Lung (tissue), 11 donors: ENCODE measurements at regions not wholly inside any gene's neighbourhood (a gene's known extent, or its start where the extent isn't known, plus 50 kb on each side); places are given as distances from the start of the nearest gene placed in this dataset.

Experiments used
- ATAC-seq: fragments of 200-7000 bp; cut with Tn5 transposase; one replicate; pipeline ENCODE4 v1.9.1; 2020; ENCODE audit warnings: moderate number of reproducible peaks; ENCODE audit not compliant: insufficient read depth, low FRiP score
- DNase-seq, 3 donors: peaks; one replicate each; pipeline ENCODE4 v3.0.0-alpha.2; 2013 to 2017
- H3K27ac ChIP-seq, 2 donors: one replicate each; pipeline ENCODE4 v1.5.1; 2013; ENCODE audit warnings: mild to moderate bottlenecking in 2 of 2, moderate library complexity in 2 of 2, control low read depth in 1 of 2, inconsistent platforms in 1 of 2, low read depth in 1 of 2, low read length in 1 of 2
- H3K27me3 ChIP-seq, 3 donors: one replicate each; pipeline ENCODE4 v1.5.1; 2013; ENCODE audit warnings: low read length in 2 of 3; ENCODE audit not compliant: control insufficient read depth in 3 of 3, insufficient read depth in 3 of 3
- H3K36me3 ChIP-seq, 4 donors: one replicate each; pipeline ENCODE4 v1.5.1; 2013; ENCODE audit warnings: low read length in 4 of 4, mild to moderate bottlenecking in 1 of 4, moderate library complexity in 1 of 4; ENCODE audit not compliant: control insufficient read depth in 4 of 4, insufficient read depth in 4 of 4
- H3K4me1 ChIP-seq, 5 donors: one replicate each; pipeline ENCODE4 v1.5.1; 2013; ENCODE audit warnings: low read length in 5 of 5, mild to moderate bottlenecking in 2 of 5, moderate library complexity in 1 of 5; ENCODE audit not compliant: control insufficient read depth in 5 of 5, insufficient read depth in 5 of 5
- H3K4me3 ChIP-seq: one replicate; pipeline ENCODE4 v1.5.1; 2013; ENCODE audit warnings: mild to moderate bottlenecking, control low read depth, moderate library complexity
- H3K9ac ChIP-seq, 2 donors: one replicate each; pipeline ENCODE4 v1.5.1; 2013; ENCODE audit warnings: low read length in 2 of 2, control low read depth in 1 of 2; ENCODE audit not compliant: insufficient read depth in 1 of 2
- H3K9me3 ChIP-seq, 4 donors: one replicate each; pipeline ENCODE4 v1.5.1; 2013; ENCODE audit warnings: low read length in 3 of 4, mild to moderate bottlenecking in 1 of 4, moderate library complexity in 1 of 4; ENCODE audit not compliant: control insufficient read depth in 4 of 4, insufficient read depth in 3 of 4
- CTCF ChIP-seq: IDR thresholded peaks from 2 replicates; pipeline ENCODE4 v1.5.1; 2012; ENCODE audit warnings: mild to moderate bottlenecking; ENCODE audit errors: control extremely low read depth, extremely low read depth
- WGBS, 2 donors: extraction: QIAGEN DNeasy Blood & Tissue Kit; methylation state at CpG; one replicate each; pipeline ENCODE4 v1.1.7; 2013; 5-methylcytosine and 5-hydroxymethylcytosine counted together
- donor health status: control.
- donor health status: control.
- donor health status: Bipolar disorder and iron deficiency.
- donor health status: healthy.
- donor health status: DM: yes; HTN: yes; CAD: no.

- Histone ChIP-seq H3K4me1 (no peaks in the 10 kb centered on the region), H3K9ac (no peak overlapping the region), H3K9me3 (peaks cover 0 to 1% (median 0%) of the 10 kb centered on the region in 4 donors), H3K4me3 (no peak overlapping the region), H3K27me3 (no peaks in the 10 kb centered on the region), H3K27ac (no peak overlapping the region), H3K36me3 (no peaks in the 10 kb centered on the region)
- TF ChIP-seq CTCF: no peak
- DNase-seq: no peak
- WGBS, 2 donors: 84 to 89% methylated on average over 1 of the region's 1 CpG
- no peak for ATAC-seq
Measured at GRCh38 chr9:118558026-118558425, 811.2 kb downstream of the BRINP1 start.

GRCh38 chr9:118558891-118559290 lies 810.3 kb downstream of the BRINP1 start:
- no peaks in the 10 kb centered on the region for H3K36me3 ChIP-seq
- no peak for DNase-seq
- TF ChIP-seq CTCF: no peak
- no peak overlapping the region for H3K4me3 ChIP-seq
- no peaks in the 10 kb centered on the region for H3K4me1 ChIP-seq
- no peak for ATAC-seq
- no peaks in the 10 kb centered on the region for H3K27me3 ChIP-seq
- H3K27ac ChIP-seq: no peak overlapping the region
- H3K9me3 ChIP-seq: peaks cover 0 to 1% (median 0%) of the 10 kb centered on the region in 4 donors
- no peak overlapping the region for H3K9ac ChIP-seq

GRCh38 chr9:118561051-118561450 lies 808.2 kb downstream of the BRINP1 start:
- Histone ChIP-seq H3K4me1 (no peaks in the 10 kb centered on the region), H3K27ac (no peak overlapping the region), H3K27me3 (no peaks in the 10 kb centered on the region), H3K9me3 (no peaks in the 10 kb centered on the region), H3K9ac (no peak overlapping the region), H3K4me3 (no peak overlapping the region), H3K36me3 (no peaks in the 10 kb centered on the region)
- 71 to 76% methylated on average over 3 of the region's 3 CpGs for WGBS, 2 donors
- no peak for DNase-seq
- TF ChIP-seq CTCF: no peak
- no peak for ATAC-seq

- WGBS, 2 donors: 71% methylated on average over 2 of the region's 2 CpGs
- H3K9me3 ChIP-seq: no peaks in the 10 kb centered on the region
- no peak for TF ChIP-seq CTCF
- no peak overlapping the region for H3K27ac ChIP-seq
- DNase-seq (no peak), ATAC-seq (no peak)
- no peak overlapping the region for H3K9ac ChIP-seq
- H3K36me3 ChIP-seq: no peaks in the 10 kb centered on the region
- no peak overlapping the region for H3K4me3 ChIP-seq
- no peaks in the 10 kb centered on the region for H3K4me1 ChIP-seq
- no peaks in the 10 kb centered on the region for H3K27me3 ChIP-seq
Measured at GRCh38 chr9:118563677-118564076, 805.6 kb downstream of the BRINP1 start.
